ENCODE measurements at regions not wholly inside any gene's neighbourhood (a gene's known extent, or its start where the extent isn't known, plus 50 kb on each side); places are given as distances from the start of the nearest gene placed in this dataset.

DNA sequence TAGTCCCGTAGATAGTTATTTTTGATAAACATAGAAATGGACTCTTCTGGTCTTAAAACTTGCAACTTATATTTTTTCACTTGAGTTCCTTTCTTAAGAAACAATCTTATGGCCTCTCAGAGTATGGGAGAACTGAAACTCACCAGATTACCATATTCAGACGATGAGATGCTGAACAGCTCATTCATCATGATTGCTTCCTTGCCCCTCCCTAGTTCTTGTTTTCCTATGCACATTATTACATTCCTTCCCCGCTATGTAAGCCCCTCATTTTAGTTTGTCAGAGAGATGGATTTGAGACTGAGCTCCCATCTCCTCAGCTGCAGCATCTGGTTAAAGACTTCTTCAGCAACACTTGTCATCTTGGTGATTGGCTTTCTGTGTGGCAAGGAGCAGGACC is 158.5 kb downstream of the SLITRK6 start:
- TF ChIP-seq, protein P1, sequence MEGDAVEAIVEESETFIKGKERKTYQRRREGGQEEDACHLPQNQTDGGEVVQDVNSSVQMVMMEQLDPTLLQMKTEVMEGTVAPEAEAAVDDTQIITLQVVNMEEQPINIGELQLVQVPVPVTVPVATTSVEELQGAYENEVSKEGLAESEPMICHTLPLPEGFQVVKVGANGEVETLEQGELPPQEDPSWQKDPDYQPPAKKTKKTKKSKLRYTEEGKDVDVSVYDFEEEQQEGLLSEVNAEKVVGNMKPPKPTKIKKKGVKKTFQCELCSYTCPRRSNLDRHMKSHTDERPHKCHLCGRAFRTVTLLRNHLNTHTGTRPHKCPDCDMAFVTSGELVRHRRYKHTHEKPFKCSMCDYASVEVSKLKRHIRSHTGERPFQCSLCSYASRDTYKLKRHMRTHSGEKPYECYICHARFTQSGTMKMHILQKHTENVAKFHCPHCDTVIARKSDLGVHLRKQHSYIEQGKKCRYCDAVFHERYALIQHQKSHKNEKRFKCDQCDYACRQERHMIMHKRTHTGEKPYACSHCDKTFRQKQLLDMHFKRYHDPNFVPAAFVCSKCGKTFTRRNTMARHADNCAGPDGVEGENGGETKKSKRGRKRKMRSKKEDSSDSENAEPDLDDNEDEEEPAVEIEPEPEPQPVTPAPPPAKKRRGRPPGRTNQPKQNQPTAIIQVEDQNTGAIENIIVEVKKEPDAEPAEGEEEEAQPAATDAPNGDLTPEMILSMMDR (IDR thresholded peaks at IDR 0.05 in 8 of 11, conservative IDR thresholded peaks at IDR 0.05 in 3 of 11) = no peak
- no peak for TF ChIP-seq POLR2AphosphoS5 (IDR thresholded peaks at IDR 0.05)
- TF ChIP-seq POLR2A (IDR thresholded peaks at IDR 0.05) = no peak
